ENCODE measurements at regions not wholly inside any gene's neighbourhood (a gene's known extent, or its start where the extent isn't known, plus 50 kb on each side); places are given as distances from the start of the nearest gene placed in this dataset.

DNA sequence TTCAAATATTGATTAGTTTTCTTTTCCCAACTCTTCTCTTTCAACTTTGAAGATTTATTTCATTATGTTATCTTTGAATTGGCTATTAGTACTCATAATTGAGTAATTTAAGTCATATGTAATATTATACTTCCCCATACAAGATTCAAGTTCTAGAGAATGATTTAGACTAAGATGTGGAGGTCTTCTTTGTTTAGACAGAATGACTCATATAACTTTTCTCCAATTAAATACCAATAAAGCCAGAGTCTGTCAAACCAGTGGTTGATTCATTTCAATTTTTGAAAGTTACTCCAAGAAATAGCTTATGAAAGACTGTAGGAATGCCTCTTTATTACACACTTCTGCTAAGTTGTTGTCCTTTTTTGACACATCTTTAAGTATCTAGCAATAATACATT is 115.8 kb upstream of the SLC35F3 start:
- TF ChIP-seq ZNF24 (IDR thresholded peaks at IDR 0.05): no peak
- TF ChIP-seq, protein P1, sequence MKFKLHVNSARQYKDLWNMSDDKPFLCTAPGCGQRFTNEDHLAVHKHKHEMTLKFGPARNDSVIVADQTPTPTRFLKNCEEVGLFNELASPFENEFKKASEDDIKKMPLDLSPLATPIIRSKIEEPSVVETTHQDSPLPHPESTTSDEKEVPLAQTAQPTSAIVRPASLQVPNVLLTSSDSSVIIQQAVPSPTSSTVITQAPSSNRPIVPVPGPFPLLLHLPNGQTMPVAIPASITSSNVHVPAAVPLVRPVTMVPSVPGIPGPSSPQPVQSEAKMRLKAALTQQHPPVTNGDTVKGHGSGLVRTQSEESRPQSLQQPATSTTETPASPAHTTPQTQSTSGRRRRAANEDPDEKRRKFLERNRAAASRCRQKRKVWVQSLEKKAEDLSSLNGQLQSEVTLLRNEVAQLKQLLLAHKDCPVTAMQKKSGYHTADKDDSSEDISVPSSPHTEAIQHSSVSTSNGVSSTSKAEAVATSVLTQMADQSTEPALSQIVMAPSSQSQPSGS (IDR thresholded peaks at IDR 0.05; ENCODE audit: low read length): no peak
- TF ChIP-seq CTCF (IDR thresholded peaks at IDR 0.05 in 2 of 3, conservative IDR thresholded peaks at IDR 0.05 in 1 of 3; ENCODE audit: control insufficient read depth in 2 of 3, extremely low read depth in 1 of 3, insufficient read depth in 1 of 3, low read depth in 3 of 3, low read length in 3 of 3): no peak
- TF ChIP-seq POLR2AphosphoS2 (IDR thresholded peaks at IDR 0.05; ENCODE audit: low read depth, low read length): no peak
- TF ChIP-seq BRCA1 (IDR thresholded peaks at IDR 0.05; ENCODE audit: low read depth, low read length): no peak
- no peak for TF ChIP-seq EZH2 (IDR thresholded peaks at IDR 0.05; ENCODE audit: borderline replicate concordance, control insufficient read depth, low read depth, low read length)
- TF ChIP-seq EP300 (IDR thresholded peaks at IDR 0.05; ENCODE audit: borderline replicate concordance in 1 of 2, control insufficient read depth in 1 of 2, low read depth in 2 of 2, low read length in 2 of 2): no peak
- TF ChIP-seq YBX1 (IDR thresholded peaks at IDR 0.05): no peak
- no peak for TF ChIP-seq POLR2A (IDR thresholded peaks at IDR 0.05; ENCODE audit: low read depth, low read length)
- no peak for TF ChIP-seq NFXL1 (IDR thresholded peaks at IDR 0.05; ENCODE audit: borderline replicate concordance)
- TF ChIP-seq MTA2 (IDR thresholded peaks at IDR 0.05; ENCODE audit: low read depth): no peak
- no peak for TF ChIP-seq SUPT20H (IDR thresholded peaks at IDR 0.05; ENCODE audit: borderline replicate concordance, control insufficient read depth, low read depth, low read length)
- TF ChIP-seq MLLT1 (IDR thresholded peaks at IDR 0.05): no peak
- no peak for TF ChIP-seq E2F4 (IDR thresholded peaks at IDR 0.05; ENCODE audit: low read depth, low read length)

Measured in GM12878 (cell line).